IMR-90 (cell line): ENCODE measurements at regions not wholly inside any gene's neighbourhood (a gene's known extent, or its start where the extent isn't known, plus 50 kb on each side); places are given as distances from the start of the nearest gene placed in this dataset.

ENCODE experiments used
- ATAC-seq: fragments of 200-7000 bp; cut with Tn5 transposase; 2 replicates; pipeline ENCODE4 v1.9.1; 2020; ENCODE audit warnings: low read depth, mild to moderate bottlenecking, moderate library complexity
- BruUV-seq: library from RNA; stranded (reverse); fragments of 400-500 nt; replicated peaks from 2 replicates; lab custom pipeline; 2021; lab: Mats Ljungman, UMichigan
- CTCF ChIA-PET: fragments of 300-600 bp; formaldehyde crosslinking; extraction: SDS; loops from one replicate; lab custom pipeline; 2021; ENCODE audit warnings: antibody characterized with exemption; lab: Yijun Ruan, JAX
- POLR2A ChIA-PET: fragments of 300-600 bp; sonication (Branson Sonifier 250); formaldehyde crosslinking; loops from one replicate; lab custom pipeline; 2022; ENCODE audit warnings: antibody characterized with exemption; ENCODE audit not compliant: unreplicated experiment; lab: Charles Lee
- DNase-seq: peaks from one replicate; pipeline ENCODE4 v3.0.0; 2013
- H2AFZ ChIP-seq: replicated peaks from 2 replicates; pipeline ENCODE3; 2013; ENCODE audit warnings: low read length, mild to moderate bottlenecking; ENCODE audit not compliant: poor library complexity
- H2AK5ac ChIP-seq: 2 replicates; pipeline ENCODE4 v1.6.1; 2013; ENCODE audit warnings: low read depth, low read length, inconsistent platforms
- H2AK9ac ChIP-seq: replicated peaks from 2 replicates; pipeline ENCODE3; 2013; ENCODE audit warnings: mild to moderate bottlenecking, low read depth, low read length, moderate library complexity; ENCODE audit not compliant: poor library complexity
- H2BK120ac ChIP-seq: 2 replicates; pipeline ENCODE4 v1.6.1; 2013; ENCODE audit warnings: low read depth, low read length, inconsistent platforms
- H2BK15ac ChIP-seq: 3 replicates; pipeline ENCODE4 v1.6.1; 2013; ENCODE audit warnings: low read depth, low read length, inconsistent platforms
- H2BK20ac ChIP-seq: 2 replicates; pipeline ENCODE4 v1.6.1; 2013; ENCODE audit warnings: low read depth, mild to moderate bottlenecking, inconsistent platforms, low read length, moderate library complexity
- H2BK5ac ChIP-seq: 2 replicates; pipeline ENCODE4 v1.6.1; 2013; ENCODE audit warnings: mild to moderate bottlenecking, low read depth, low read length, inconsistent platforms; ENCODE audit not compliant: poor library complexity, severe bottlenecking
- H3K14ac ChIP-seq: replicated peaks from 2 replicates; pipeline ENCODE4 v1.6.1; 2013; ENCODE audit warnings: low read depth, low read length, inconsistent platforms
- H3K18ac ChIP-seq: 2 replicates; pipeline ENCODE4 v1.6.1; 2013; ENCODE audit warnings: low read depth, low read length, control low read depth
- H3K23ac ChIP-seq: 2 replicates; pipeline ENCODE4 v1.6.1; 2013; ENCODE audit warnings: low read depth, low read length, inconsistent platforms
- H3K27ac ChIP-seq: 2 replicates; pipeline ENCODE4 v1.5.1; 2013; ENCODE audit warnings: mild to moderate bottlenecking, control low read depth, low read length; ENCODE audit not compliant: insufficient read depth
- H3K27me3 ChIP-seq: 2 replicates; pipeline ENCODE4 v1.6.1; 2013; ENCODE audit warnings: low read length; ENCODE audit not compliant: control insufficient read depth, insufficient read depth
- H3K36me3 ChIP-seq: 2 replicates; pipeline ENCODE4 v1.6.1; 2013; ENCODE audit warnings: low read length, mixed read lengths; ENCODE audit not compliant: control insufficient read depth, insufficient read depth
- H3K4ac ChIP-seq: 2 replicates; pipeline ENCODE4 v1.6.1; 2013; ENCODE audit warnings: low read depth, low read length, inconsistent platforms
- H3K4me1 ChIP-seq: 2 replicates; pipeline ENCODE4 v1.6.1; 2013; ENCODE audit warnings: low read length, mixed read lengths; ENCODE audit not compliant: control insufficient read depth, insufficient read depth
- H3K4me2 ChIP-seq: 2 replicates; pipeline ENCODE4 v1.6.1; 2013; ENCODE audit warnings: low read depth, mild to moderate bottlenecking, control low read depth, low read length, moderate library complexity
- H3K4me3 ChIP-seq: 2 replicates; pipeline ENCODE4 v1.5.1; 2013; ENCODE audit warnings: low read depth, mild to moderate bottlenecking, control low read depth, low read length, moderate library complexity; ENCODE audit not compliant: insufficient read depth
- H3K56ac ChIP-seq: 2 replicates; pipeline ENCODE4 v1.6.1; 2013; ENCODE audit warnings: low read length, inconsistent platforms; ENCODE audit not compliant: insufficient read depth; ENCODE audit errors: extremely low read depth
- H3K79me1 ChIP-seq, 2 experiments: 2 replicates each; pipeline ENCODE4 v1.6.1; 2013; ENCODE audit warnings: low read length in 2 of 2, inconsistent platforms in 1 of 2, low read depth in 1 of 2
- H3K9ac ChIP-seq: 2 replicates; pipeline ENCODE4 v1.6.1; 2013; ENCODE audit warnings: low read depth, low read length, control low read depth
- H3K9me1 ChIP-seq: 2 replicates; pipeline ENCODE4 v1.6.1; 2013; ENCODE audit warnings: low read length, inconsistent platforms; ENCODE audit not compliant: insufficient read depth
- H3K9me3 ChIP-seq: 2 replicates; pipeline ENCODE4 v1.6.1; 2013; ENCODE audit warnings: low read length; ENCODE audit not compliant: control insufficient read depth, insufficient read depth
- H4K20me1 ChIP-seq: 2 replicates; pipeline ENCODE4 v1.6.1; 2013; ENCODE audit warnings: low read length, inconsistent platforms; ENCODE audit not compliant: insufficient read depth
- H4K5ac ChIP-seq: 2 replicates; pipeline ENCODE4 v1.6.1; 2013; ENCODE audit warnings: mild to moderate bottlenecking, low read depth, low read length, control low read depth
- H4K8ac ChIP-seq, 2 experiments: 2 replicates each; pipeline ENCODE4 v1.6.1; 2013; ENCODE audit warnings: low read depth in 2 of 2, low read length in 2 of 2, control low read depth in 1 of 2, inconsistent platforms in 1 of 2
- H4K91ac ChIP-seq: 2 replicates; pipeline ENCODE4 v1.6.1; 2013; ENCODE audit warnings: low read depth, low read length, inconsistent platforms; ENCODE audit not compliant: insufficient read depth
- CEBPB ChIP-seq: IDR thresholded peaks from 2 replicates; pipeline ENCODE4 v1.6.1; 2012; ENCODE audit warnings: low read depth, low read length, improper control_type of control experiment
- CHD1 ChIP-seq: IDR thresholded peaks from 2 replicates; pipeline ENCODE4 v1.6.1; 2012; ENCODE audit warnings: low read depth, low read length, improper control_type of control experiment
- CTCF ChIP-seq: conservative IDR thresholded peaks from 2 replicates; pipeline ENCODE4 v1.5.1; 2012; ENCODE audit warnings: mild to moderate bottlenecking, low read depth, low read length, improper control_type of control experiment
- FOS ChIP-seq: fragments of 150-350 bp; IDR thresholded peaks from 2 replicates; pipeline ENCODE4 v1.6.1; 2016; ENCODE audit warnings: low read depth, low read length
- RAD21 ChIP-seq: IDR thresholded peaks from 2 replicates; pipeline ENCODE4 v1.6.1; 2012; ENCODE audit warnings: low read length, improper control_type of control experiment
- WGBS, 2 experiments: methylation state at CpG; one replicate each; pipeline versions ENCODE4 v1.1.5 to v1.1.7; 2013; ENCODE audit warnings: missing lambda C conversion rate in 2 of 2; ENCODE audit not compliant: insufficient read length in 1 of 2; ENCODE audit errors: extremely low coverage in 2 of 2; 5-methylcytosine and 5-hydroxymethylcytosine counted together
- dilution Hi-C: fragments of 300-500 bp; cut with HindIII; formaldehyde crosslinking; loops from one replicate; pipeline ENCODE4 v1.14.3; 2018; ENCODE audit warnings: low sequenced_read_pairs; ENCODE audit not compliant: unreplicated experiment
- in situ Hi-C: fragments of 300-500 bp; cut with MboI; formaldehyde crosslinking; loops from 3 replicates; pipeline ENCODE4 v1.14.3; 2019; ENCODE audit warnings: low sequenced_read_pairs, inconsistent platforms, mixed read lengths
- intact Hi-C: fragments of 100-400 bp; cut with micrococcal nuclease; formaldehyde crosslinking; loops from 2 replicates; pipeline ENCODE4 v1.10.0; 2022

- Histone ChIP-seq H3K36me3 (no peaks in the 10 kb centered on the region), H3K18ac (no peak overlapping the region), H2BK15ac (no peak overlapping the region), H2BK20ac (no peak overlapping the region), H3K4ac (no peak overlapping the region), H4K20me1 (no peaks in the 10 kb centered on the region), H2AK5ac (no peak overlapping the region), H4K91ac (no peak overlapping the region), H4K5ac (no peak overlapping the region), H3K9me1 (no peaks in the 10 kb centered on the region), H3K9ac (no peak overlapping the region), H3K4me2 (no peak overlapping the region), H3K4me1 (no peaks in the 10 kb centered on the region), H2AK9ac (no peak overlapping the region), H3K9me3 (no peaks in the 10 kb centered on the region), H3K79me1 (no peaks in the 10 kb centered on the region), H3K14ac (no peak overlapping the region), H3K23ac (no peak overlapping the region), H3K4me3 (no peak overlapping the region), H2BK120ac (no peak overlapping the region), H2AFZ (no peak overlapping the region), H2BK5ac (no peak overlapping the region), H3K56ac (no peak overlapping the region), H3K27me3 (no peaks in the 10 kb centered on the region), H3K27ac (no peak overlapping the region), H4K8ac (no peak overlapping the region)
- in situ Hi-C loops (no loop called here), intact Hi-C loops (no loop called here), dilution Hi-C loops (no loop called here)
- WGBS, 2 experiments, result no CpG with 5 or more reads among the region's 1 CpG
- DNase-seq (peak; percentile 7), ATAC-seq (peak; percentile 82)
- ChIA-PET POLR2A (no interaction called here), CTCF (interaction anchor here (0.6 kb wide), 1 partner anchor 34 kb away, joined by 3 read pairs; no protein-coding TSS in a partner anchor)
- no peak for TF ChIP-seq CHD1
- no peak for TF ChIP-seq CEBPB
- TF ChIP-seq RAD21, result no peak
- no peak for TF ChIP-seq FOS
- no peak for TF ChIP-seq CTCF
- no TSS peak for BruUV-seq
Observed at GRCh38 chr18:73093687-73094250, 226.0 kb upstream of the NETO1 start.
